T-cell (primary cell): ENCODE measurements at regions not wholly inside any gene's neighbourhood (a gene's known extent, or its start where the extent isn't known, plus 50 kb on each side); places are given as distances from the start of the nearest gene placed in this dataset.
"Not testable (repeated sequence)": the region's sequence is repeated elsewhere in the genome, so short reads cannot be mapped to it uniquely, and the experiment has no call there.

Source experiments
- ATAC-seq, 4 experiments: fragments of 200-7000 bp in 3 of 4; fragments of 150-1000 bp in 1 of 4; cut with Tn5 transposase; replicated peaks in 1 of 4; 1 replicate in 3 of 4; 2 replicates in 1 of 4; pipeline ENCODE4 v1.10.0; 2021; ENCODE audit warnings: moderate library complexity in 3 of 4, mild to moderate bottlenecking in 2 of 4, moderate number of reproducible peaks in 1 of 4
- CTCF ChIA-PET, 2 donors: fragments of 300-600 bp; sonication (Branson Sonifier 250); formaldehyde crosslinking; loops; one replicate each; lab custom pipeline; 2022; ENCODE audit warnings: antibody characterized with exemption in 2 of 2; lab: Charles Lee
- POLR2A ChIA-PET, 2 donors: fragments of 300-600 bp; sonication (Branson Sonifier 250); formaldehyde crosslinking; loops; one replicate each; lab custom pipeline; 2022; ENCODE audit warnings: antibody characterized with exemption in 2 of 2; lab: Charles Lee
- DNase-seq, 35 experiments: peaks; one replicate each; pipeline versions ENCODE4 v3.0.0 to v3.0.0-alpha.2; 2013 to 2023
- H3K27ac ChIP-seq: one replicate; pipeline ENCODE4 v1.5.1; 2013; ENCODE audit warnings: low read length
- H3K27me3 ChIP-seq, 2 experiments: replicated peaks in 1 of 2; 1 replicate in 1 of 2; 2 replicates in 1 of 2; pipeline versions ENCODE4 v1.6.1 to v1.7.0; 2013; ENCODE audit warnings: low read length in 1 of 2, mixed read lengths in 1 of 2; ENCODE audit not compliant: control insufficient read depth in 2 of 2, insufficient read depth in 2 of 2; ENCODE audit errors: extremely low read depth in 1 of 2
- H3K36me3 ChIP-seq, 2 donors: 1 replicate in 1 of 2; 2 replicates in 1 of 2; pipeline versions ENCODE4 v1.6.1 to v1.7.0; 2013; ENCODE audit warnings: low read length in 1 of 2; ENCODE audit not compliant: control insufficient read depth in 2 of 2, insufficient read depth in 1 of 2; ENCODE audit errors: extremely low read depth in 1 of 2
- H3K4me1 ChIP-seq, 2 experiments: 1 replicate in 1 of 2; 2 replicates in 1 of 2; pipeline versions ENCODE4 v1.6.1 to v1.7.0; 2013; ENCODE audit warnings: low read length in 2 of 2, mixed read lengths in 1 of 2; ENCODE audit not compliant: insufficient read depth in 2 of 2, control insufficient read depth in 1 of 2; ENCODE audit errors: extremely low read depth in 1 of 2
- H3K4me3 ChIP-seq, 2 donors: 1 replicate in 1 of 2; 2 replicates in 1 of 2; pipeline versions ENCODE4 v1.5.1 to v1.7.0; 2013; ENCODE audit warnings: mild to moderate bottlenecking in 2 of 2, low read length in 1 of 2, moderate library complexity in 1 of 2; ENCODE audit not compliant: control insufficient read depth in 1 of 2; ENCODE audit errors: extremely low read depth in 1 of 2
- H3K9me3 ChIP-seq: 2 replicates; pipeline ENCODE4 v1.7.0; 2013
- H3K27ac Mint-ChIP-seq, 2 donors: one replicate each; pipeline ENCODE4 v1.8.0; 2020 to 2021; ENCODE audit warnings: mild to moderate bottlenecking in 2 of 2, mixed read lengths in 2 of 2
- H3K27me3 Mint-ChIP-seq, 2 donors: one replicate each; pipeline ENCODE4 v1.8.0; 2021 to 2022; ENCODE audit warnings: mixed read lengths in 2 of 2
- H3K36me3 Mint-ChIP-seq: one replicate; pipeline ENCODE4 v1.8.0; 2021; ENCODE audit warnings: mixed read lengths
- H3K4me1 Mint-ChIP-seq, 3 donors: one replicate each; pipeline ENCODE4 v1.8.0; 2020 to 2022; ENCODE audit warnings: mixed read lengths in 3 of 3, mild to moderate bottlenecking in 1 of 3
- H3K4me3 Mint-ChIP-seq, 3 donors: one replicate each; pipeline ENCODE4 v1.8.0; 2020 to 2022; ENCODE audit warnings: mild to moderate bottlenecking in 3 of 3, mixed read lengths in 3 of 3, moderate library complexity in 3 of 3
- H3K9me3 Mint-ChIP-seq, 3 donors: one replicate each; pipeline ENCODE4 v1.8.0; 2020 to 2022; ENCODE audit warnings: mixed read lengths in 3 of 3
- WGBS: methylation state at CpG from one replicate; pipeline ENCODE4 v1.1.5; 2013; ENCODE audit warnings: missing lambda C conversion rate; ENCODE audit not compliant: insufficient coverage; 5-methylcytosine and 5-hydroxymethylcytosine counted together

GRCh38 chr4:74505355-74505978 lies 60.5 kb downstream of the AREG start:
- H3K9me3 ChIP-seq, H3K27ac Mint-ChIP-seq, CTCF ChIA-PET, H3K36me3 Mint-ChIP-seq, H3K4me1 ChIP-seq, H3K27me3 ChIP-seq, H3K4me3 Mint-ChIP-seq, H3K4me3 ChIP-seq, H3K9me3 Mint-ChIP-seq, H3K36me3 ChIP-seq, POLR2A ChIA-PET, H3K27ac ChIP-seq, H3K4me1 Mint-ChIP-seq: not testable (repeated sequence)
- ATAC-seq (peak; percentile 26 to 60 (median 58)), DNase-seq (peak in 18 of 35 experiments; percentile 1 to 39 (median 4))
- H3K27me3 Mint-ChIP-seq, result peaks cover 7 to 25% of the 10 kb centered on the region in 2 donors
- 41% methylated on average over 3 of the region's 5 CpGs for WGBS

- H3K27ac Mint-ChIP-seq, H3K36me3 ChIP-seq, CTCF ChIA-PET, H3K36me3 Mint-ChIP-seq, H3K27ac ChIP-seq, H3K9me3 ChIP-seq, ATAC-seq, H3K4me3 Mint-ChIP-seq, H3K4me3 ChIP-seq, H3K27me3 ChIP-seq, H3K4me1 Mint-ChIP-seq, DNase-seq, H3K9me3 Mint-ChIP-seq, H3K4me1 ChIP-seq: not testable (repeated sequence)
- H3K27me3 Mint-ChIP-seq, result peaks cover 1 to 27% of the 10 kb centered on the region in 2 donors
- no CpG with 5 or more reads among the region's 3 CpGs for WGBS
- POLR2A ChIA-PET, result interaction anchor here in 1 of 2 donors (0.7 kb wide), 1 partner anchor 124 kb away, joined by 3 read pairs; no protein-coding TSS in a partner anchor
These were observed 64.4 kb downstream of the AREG start for GRCh38 chr4:74509363-74509762.

DNA sequence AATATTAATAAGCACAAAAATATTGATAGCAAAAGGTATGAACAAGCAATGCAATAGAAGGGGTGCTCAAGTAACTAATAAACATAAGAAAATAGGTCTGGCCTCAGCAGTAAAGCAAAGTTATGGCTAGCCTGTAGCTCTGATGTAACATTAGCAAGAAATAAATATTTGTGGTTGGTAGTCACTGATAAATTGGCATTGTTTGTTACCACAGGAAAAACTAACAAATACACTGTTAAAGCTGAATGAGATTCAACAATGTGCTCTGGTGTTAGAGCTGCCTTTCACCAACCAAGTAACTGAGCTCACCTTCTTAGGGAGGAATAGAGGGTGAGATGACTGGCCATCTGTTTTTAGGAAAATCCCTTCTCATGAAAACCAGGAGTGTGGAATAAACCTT lies 71.4 kb downstream of the AREG start:
- no peaks in the 10 kb centered on the region for H3K36me3 ChIP-seq
- CTCF ChIA-PET, result interaction anchor here in 1 of 2 donors (1.1 kb wide), 1 partner anchor 139 kb away, joined by 3 read pairs; no protein-coding TSS in a partner anchor

DNA sequence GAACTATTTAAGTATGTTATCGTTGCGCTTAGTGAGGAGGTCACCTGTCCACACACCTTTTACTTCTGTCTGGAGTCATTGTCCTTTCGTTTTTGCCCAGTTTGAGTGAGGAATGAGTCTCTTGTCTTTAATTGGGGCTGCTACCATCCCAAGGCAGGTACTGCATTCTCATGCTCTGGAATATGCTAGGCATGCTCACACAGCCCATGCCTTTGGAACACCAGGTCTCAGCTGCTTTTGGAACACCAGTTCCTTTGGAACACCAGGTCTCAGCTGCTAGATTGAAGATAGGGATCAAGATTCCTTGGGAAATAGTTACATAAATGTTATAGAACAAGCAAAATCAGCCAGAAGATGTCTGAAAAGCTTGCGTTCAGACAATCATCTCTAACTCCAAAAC lies 73.1 kb downstream of the AREG start:
- no peak overlapping the region for H3K27ac ChIP-seq
- H3K27me3 ChIP-seq, result no peaks in the 10 kb centered on the region
- Mint-ChIP-seq H3K4me3 (no peak overlapping the region), H3K27ac (no peak overlapping the region), H3K36me3 (no peaks in the 10 kb centered on the region), H3K4me1 (no peaks in the 10 kb centered on the region), H3K27me3 (no peaks in the 10 kb centered on the region), H3K9me3 (no peaks in the 10 kb centered on the region)
- no peak overlapping the region for H3K4me3 ChIP-seq
- POLR2A ChIA-PET, result interaction anchor here (0.6 to 0.7 kb wide), 2 partner anchors 55 to 356 kb away, joined by 3 to 15 read pairs; no protein-coding TSS in a partner anchor
- WGBS, result 100% methylated on average over 1 of the region's 4 CpGs
- ATAC-seq (no peak), DNase-seq (no peak)
- no peaks in the 10 kb centered on the region for H3K4me1 ChIP-seq
- no peaks in the 10 kb centered on the region for H3K36me3 ChIP-seq
- no peaks in the 10 kb centered on the region for H3K9me3 ChIP-seq
- CTCF ChIA-PET, result no interaction called here

More for the DNA sequence above, 71.4 kb downstream of the AREG start:
- no peak overlapping the region for H3K4me3 Mint-ChIP-seq
- Histone ChIP-seq H3K9me3 (no peaks in the 10 kb centered on the region), H3K27me3 (no peaks in the 10 kb centered on the region), H3K4me1 (no peaks in the 10 kb centered on the region), H3K27ac (no peak overlapping the region), H3K4me3 (no peak overlapping the region)
- H3K27me3 Mint-ChIP-seq, result no peaks in the 10 kb centered on the region
- ATAC-seq (no peak), DNase-seq (no peak)
- H3K27ac Mint-ChIP-seq, result no peak overlapping the region
- POLR2A ChIA-PET, result interaction anchor here in 1 of 2 donors (0.5 kb wide), 1 partner anchor 21 kb away, joined by 3 read pairs; no protein-coding TSS in a partner anchor
- H3K4me1 Mint-ChIP-seq, result no peaks in the 10 kb centered on the region
- no peaks in the 10 kb centered on the region for H3K36me3 Mint-ChIP-seq
- no peaks in the 10 kb centered on the region for H3K9me3 Mint-ChIP-seq

- Histone ChIP-seq H3K4me1 (no peaks in the 10 kb centered on the region), H3K36me3 (no peaks in the 10 kb centered on the region), H3K27me3 (no peaks in the 10 kb centered on the region), H3K9me3 (no peaks in the 10 kb centered on the region), H3K27ac (no peak overlapping the region), H3K4me3 (no peak overlapping the region)
- Mint-ChIP-seq H3K9me3 (no peaks in the 10 kb centered on the region), H3K4me3 (no peak overlapping the region), H3K36me3 (no peaks in the 10 kb centered on the region), H3K27me3 (peaks cover 0 to 4% of the 10 kb centered on the region in 2 donors), H3K4me1 (no peaks in the 10 kb centered on the region), H3K27ac (no peak overlapping the region)
- ChIA-PET CTCF (no interaction called here), POLR2A (no interaction called here)
- ATAC-seq, result no peak
- no CpG with 5 or more reads among the region's 3 CpGs for WGBS
- DNase-seq, result no peak
These were observed 77.5 kb downstream of the AREG start for GRCh38 chr4:74522251-74522991.

DNA sequence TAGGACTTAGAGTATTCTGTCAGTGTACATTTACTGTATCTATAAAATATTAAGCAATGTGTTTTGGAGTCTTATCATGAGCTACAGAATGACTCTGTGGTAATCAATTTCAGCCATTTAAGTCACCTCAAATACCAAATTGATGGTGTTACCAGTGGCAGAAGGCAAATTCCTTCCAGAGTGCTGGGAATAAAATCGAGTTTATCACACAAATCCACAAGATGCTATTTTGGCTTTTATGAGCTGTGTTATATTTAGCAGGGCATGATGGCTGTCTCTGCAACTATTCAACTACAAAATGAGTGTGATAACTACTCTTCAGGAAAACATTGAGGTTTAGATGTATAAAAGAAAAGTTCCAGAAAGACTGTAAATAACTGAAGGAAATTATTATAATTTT lies 78.2 kb downstream of the AREG start:
- H3K4me3 Mint-ChIP-seq, result no peak overlapping the region
- no peaks in the 10 kb centered on the region for H3K36me3 ChIP-seq
- no peaks in the 10 kb centered on the region for H3K4me1 Mint-ChIP-seq
- H3K4me1 ChIP-seq, result no peaks in the 10 kb centered on the region
- no peaks in the 10 kb centered on the region for H3K27me3 ChIP-seq
- H3K27me3 Mint-ChIP-seq, result peaks cover 0 to 4% of the 10 kb centered on the region in 2 donors
- no peaks in the 10 kb centered on the region for H3K36me3 Mint-ChIP-seq
- ChIA-PET POLR2A (no interaction called here), CTCF (no interaction called here)
- no peak overlapping the region for H3K27ac Mint-ChIP-seq
- H3K9me3 Mint-ChIP-seq, result no peaks in the 10 kb centered on the region
- no peak overlapping the region for H3K4me3 ChIP-seq
- no CpG with 5 or more reads among the region's 1 CpG for WGBS
- DNase-seq (no peak), ATAC-seq (no peak)
- H3K9me3 ChIP-seq, result no peaks in the 10 kb centered on the region
- H3K27ac ChIP-seq, result no peak overlapping the region
